HepG2 (cell line): ENCODE measurements at regions not wholly inside any gene's neighbourhood (a gene's known extent, or its start where the extent isn't known, plus 50 kb on each side); places are given as distances from the start of the nearest gene placed in this dataset.

Experiments
- ATAC-seq: fragments of 200-7000 bp; cut with Tn5 transposase; 3 replicates; pipeline ENCODE4 v1.9.1; 2020; ENCODE audit warnings: mild to moderate bottlenecking, moderate library complexity
- BruUV-seq: library from RNA; stranded (reverse); fragments of 400-500 nt; replicated peaks from 2 replicates; lab custom pipeline; 2021; lab: Mats Ljungman, UMichigan
- CTCF ChIA-PET: fragments of 300-600 bp; formaldehyde crosslinking; extraction: SDS; loops from one replicate; lab custom pipeline; 2021; ENCODE audit warnings: low total read pairs, inconsistent platforms, low intra/inter-chr PET ratio; lab: Yijun Ruan, JAX
- POLR2A ChIA-PET: fragments of 350-600 bp; sonication (Branson Sonifier 250); formaldehyde crosslinking; loops from one replicate; lab custom pipeline; 2020; ENCODE audit warnings: antibody characterized with exemption, inconsistent platforms; lab: Yijun Ruan, JAX
- DNase-seq: peaks from one replicate; pipeline ENCODE4 v3.0.0-alpha.2; 2015; ENCODE audit warnings: low spot score
- FAIRE-seq: peaks from 3 replicates; lab custom pipeline; 2011; peaks lifted over from hg19 to GRCh38; lab: Jason Lieb, UNC
- H2AFZ ChIP-seq: one replicate; pipeline ENCODE4 v1.6.1; 2011; ENCODE audit warnings: low read length, inconsistent platforms
- H3K27ac ChIP-seq: fragments of 300-600 bp; 3 replicates; pipeline ENCODE4 v1.8.0; 2011; ENCODE audit warnings: mixed run types, mild to moderate bottlenecking, mixed read lengths, low read length, inconsistent platforms; ENCODE audit not compliant: insufficient read depth; ENCODE audit errors: extremely low read length
- H3K27me3 ChIP-seq, 2 experiments: fragments of 200-600 bp in 1 of 2; 2 replicates in 1 of 2; 3 replicates in 1 of 2; pipeline versions ENCODE4 v1.6.0 to v1.8.0; 2011; ENCODE audit warnings: low read length in 2 of 2, mild to moderate bottlenecking in 2 of 2, moderate library complexity in 2 of 2, inconsistent platforms in 1 of 2; ENCODE audit not compliant: insufficient read depth in 2 of 2, control insufficient read depth in 1 of 2
- H3K36me3 ChIP-seq, 2 experiments: fragments of 200-600 bp in 1 of 2; replicated peaks in 1 of 2; 2 replicates in 1 of 2; 3 replicates in 1 of 2; pipeline versions ENCODE4 v1.5.1 to v1.8.0; 2011; ENCODE audit warnings: low read length in 2 of 2, inconsistent platforms in 1 of 2; ENCODE audit not compliant: insufficient read depth in 2 of 2, control insufficient read depth in 1 of 2
- H3K4me1 ChIP-seq: 2 replicates; pipeline ENCODE4 v1.5.1; 2012; ENCODE audit warnings: low read length, inconsistent platforms; ENCODE audit not compliant: insufficient read depth
- H3K4me2 ChIP-seq: 2 replicates; pipeline ENCODE4 v1.6.0; 2011; ENCODE audit warnings: low read depth, low read length, inconsistent platforms
- H3K4me3 ChIP-seq, 3 experiments: fragments of 200-600 bp in 1 of 3; sonication (generic), shearing (Covaris generic) in 1 of 3; replicated peaks in 1 of 3; 2 replicates each; pipeline ENCODE4 v1.5.1; 2011 to 2016; ENCODE audit warnings: low read length in 3 of 3, inconsistent platforms in 2 of 3, low read depth in 2 of 3, mild to moderate bottlenecking in 2 of 3, control low read depth in 1 of 3, mixed read lengths in 1 of 3; ENCODE audit not compliant: insufficient read depth in 1 of 3
- H3K79me2 ChIP-seq: one replicate; pipeline ENCODE4 v1.6.1; 2011; ENCODE audit warnings: low read length, inconsistent platforms; ENCODE audit not compliant: insufficient read depth
- H3K9ac ChIP-seq: 2 replicates; pipeline ENCODE4 v1.6.0; 2011; ENCODE audit warnings: mild to moderate bottlenecking, low read depth, low read length, inconsistent platforms; ENCODE audit not compliant: insufficient read depth
- H3K9me3 ChIP-seq: 2 replicates; pipeline ENCODE4 v1.5.1; 2012; ENCODE audit warnings: mild to moderate bottlenecking, low read length
- H4K20me1 ChIP-seq: 2 replicates; pipeline ENCODE4 v1.6.0; 2011; ENCODE audit warnings: inconsistent platforms, mild to moderate bottlenecking, low read length, moderate library complexity; ENCODE audit not compliant: insufficient read depth
- KLF12 ChIP-seq: sonication (generic); formaldehyde crosslinking; IDR thresholded peaks from 2 replicates; pipeline ENCODE4 v1.4.0; 2020; ENCODE audit warnings: missing genetic modification reagents, borderline replicate concordance
- MEF2D ChIP-seq: sonication (generic); formaldehyde crosslinking; IDR thresholded peaks from 2 replicates; pipeline ENCODE4 v1.5.1; 2020; ENCODE audit warnings: mild to moderate bottlenecking, missing genetic modification reagents
- MZF1 ChIP-seq: sonication (generic); formaldehyde crosslinking; IDR thresholded peaks from 2 replicates; pipeline ENCODE4 v1.8.1; 2023; ENCODE audit warnings: mild to moderate bottlenecking, missing genetic modification reagents, borderline replicate concordance
- NCOR1 ChIP-seq: fragments of 200-600 bp; sonication (generic); IDR thresholded peaks from 2 replicates; pipeline ENCODE4 v1.7.0; 2017; ENCODE audit warnings: antibody characterized with exemption, low read length, borderline replicate concordance
- SUZ12 ChIP-seq: fragments of 150-350 bp; IDR thresholded peaks from 2 replicates; pipeline ENCODE4 v1.6.1; 2014; ENCODE audit warnings: low read depth, low read length
- ZNF546 ChIP-seq: sonication (generic); formaldehyde crosslinking; conservative IDR thresholded peaks from 2 replicates; pipeline ENCODE4 v1.8.1; 2023; ENCODE audit warnings: mild to moderate bottlenecking, missing genetic modification reagents
- WGBS: methylation state at CpG from one replicate; pipeline ENCODE4 v1.1.6; 2017; ENCODE audit warnings: low lambda C conversion rate; 5-methylcytosine and 5-hydroxymethylcytosine counted together
- in situ Hi-C: cut with HindIII; loops from 2 replicates; pipeline ENCODE4 v1.10.0; 2017; ENCODE audit warnings: low pct_unique_long_range_greater_than_20kb; ENCODE audit not compliant: extremely low pct_ligation_motif_present
- intact Hi-C: fragments of 100-400 bp; cut with micrococcal nuclease; formaldehyde crosslinking; loops from one replicate; pipeline ENCODE4 v1.10.0; 2022; ENCODE audit not compliant: unreplicated experiment
- TF ChIP-seq, protein P1 (sequence below): sonication (generic); formaldehyde crosslinking; IDR thresholded peaks from 2 replicates; pipeline ENCODE4 v1.4.0; 2020; ENCODE audit warnings: missing genetic modification reagents, borderline replicate concordance
- TF ChIP-seq, protein P2 (sequence below): IDR thresholded peaks from 2 replicates; pipeline ENCODE4 v1.6.1; 2016; ENCODE audit warnings: low read depth, control low read depth
- TF ChIP-seq, protein P3 (sequence below): sonication (generic); formaldehyde crosslinking; IDR thresholded peaks from 2 replicates; pipeline ENCODE4 v1.8.1; 2023; ENCODE audit warnings: mild to moderate bottlenecking, moderate library complexity, missing genetic modification reagents
- TF ChIP-seq, protein P4 (sequence below): sonication (generic); formaldehyde crosslinking; IDR thresholded peaks from 2 replicates; pipeline ENCODE4 v1.5.1; 2020; ENCODE audit warnings: missing genetic modification reagents, mild to moderate bottlenecking, borderline replicate concordance

DNA sequence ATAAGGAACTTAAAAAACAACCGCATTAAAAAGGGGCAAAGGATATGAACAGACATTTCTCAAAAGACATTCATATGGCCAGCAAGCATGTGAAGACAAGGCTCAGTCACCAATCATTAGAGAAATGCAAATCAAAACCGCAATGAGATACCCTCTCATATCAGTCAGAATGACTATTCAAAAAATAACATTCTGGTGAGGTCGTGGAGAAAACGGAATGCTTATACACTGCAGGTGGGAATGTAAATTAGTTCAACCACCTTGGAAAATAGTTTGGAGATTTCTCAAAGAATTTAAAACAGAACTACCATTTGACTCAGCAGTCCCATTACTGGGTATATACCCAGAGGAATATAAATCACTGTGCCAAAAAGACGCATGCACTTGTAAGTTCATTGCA lies 496.6 kb upstream of the SGO1 start:
- CTCF ChIA-PET: no interaction called here
- POLR2A ChIA-PET: no interaction called here

GRCh38 chr3:20680990-20681628 lies 495.1 kb upstream of the SGO1 start:
- no peak overlapping the region for H3K27ac ChIP-seq
- H3K4me1 ChIP-seq: no peaks in the 10 kb centered on the region
- FAIRE-seq: no peak
- peaks cover 89% of the 10 kb centered on the region for H3K9me3 ChIP-seq
- no peaks in the 10 kb centered on the region for H3K36me3 ChIP-seq
- intact Hi-C loops: no loop called here
- BruUV-seq: no TSS peak
- H3K79me2 ChIP-seq: no peaks in the 10 kb centered on the region
- H2AFZ ChIP-seq: no peak overlapping the region
- ChIA-PET POLR2A (no interaction called here), CTCF (no interaction called here)
- H3K4me2 ChIP-seq: no peak overlapping the region
- H3K27me3 ChIP-seq: no peaks in the 10 kb centered on the region
- no peak overlapping the region for H3K4me3 ChIP-seq
- H4K20me1 ChIP-seq: no peaks in the 10 kb centered on the region
- WGBS: 9% methylated on average over 1 of the region's 1 CpG
- no peak for ATAC-seq
- in situ Hi-C loops: no loop called here
- H3K9ac ChIP-seq: no peak overlapping the region
- DNase-seq: no peak
- TF ChIP-seq, protein P1, sequence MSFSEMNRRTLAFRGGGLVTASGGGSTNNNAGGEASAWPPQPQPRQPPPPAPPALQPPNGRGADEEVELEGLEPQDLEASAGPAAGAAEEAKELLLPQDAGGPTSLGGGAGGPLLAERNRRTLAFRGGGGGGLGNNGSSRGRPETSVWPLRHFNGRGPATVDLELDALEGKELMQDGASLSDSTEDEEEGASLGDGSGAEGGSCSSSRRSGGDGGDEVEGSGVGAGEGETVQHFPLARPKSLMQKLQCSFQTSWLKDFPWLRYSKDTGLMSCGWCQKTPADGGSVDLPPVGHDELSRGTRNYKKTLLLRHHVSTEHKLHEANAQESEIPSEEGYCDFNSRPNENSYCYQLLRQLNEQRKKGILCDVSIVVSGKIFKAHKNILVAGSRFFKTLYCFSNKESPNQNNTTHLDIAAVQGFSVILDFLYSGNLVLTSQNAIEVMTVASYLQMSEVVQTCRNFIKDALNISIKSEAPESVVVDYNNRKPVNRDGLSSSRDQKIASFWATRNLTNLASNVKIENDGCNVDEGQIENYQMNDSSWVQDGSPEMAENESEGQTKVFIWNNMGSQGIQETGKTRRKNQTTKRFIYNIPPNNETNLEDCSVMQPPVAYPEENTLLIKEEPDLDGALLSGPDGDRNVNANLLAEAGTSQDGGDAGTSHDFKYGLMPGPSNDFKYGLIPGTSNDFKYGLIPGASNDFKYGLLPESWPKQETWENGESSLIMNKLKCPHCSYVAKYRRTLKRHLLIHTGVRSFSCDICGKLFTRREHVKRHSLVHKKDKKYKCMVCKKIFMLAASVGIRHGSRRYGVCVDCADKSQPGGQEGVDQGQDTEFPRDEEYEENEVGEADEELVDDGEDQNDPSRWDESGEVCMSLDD (CRISPR knock-in tag): no peak
- TF ChIP-seq, protein P2, sequence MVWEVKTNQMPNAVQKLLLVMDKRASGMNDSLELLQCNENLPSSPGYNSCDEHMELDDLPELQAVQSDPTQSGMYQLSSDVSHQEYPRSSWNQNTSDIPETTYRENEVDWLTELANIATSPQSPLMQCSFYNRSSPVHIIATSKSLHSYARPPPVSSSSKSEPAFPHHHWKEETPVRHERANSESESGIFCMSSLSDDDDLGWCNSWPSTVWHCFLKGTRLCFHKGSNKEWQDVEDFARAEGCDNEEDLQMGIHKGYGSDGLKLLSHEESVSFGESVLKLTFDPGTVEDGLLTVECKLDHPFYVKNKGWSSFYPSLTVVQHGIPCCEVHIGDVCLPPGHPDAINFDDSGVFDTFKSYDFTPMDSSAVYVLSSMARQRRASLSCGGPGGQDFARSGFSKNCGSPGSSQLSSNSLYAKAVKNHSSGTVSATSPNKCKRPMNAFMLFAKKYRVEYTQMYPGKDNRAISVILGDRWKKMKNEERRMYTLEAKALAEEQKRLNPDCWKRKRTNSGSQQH (CRISPR knock-in tag): no peak
- TF ChIP-seq, protein P3, sequence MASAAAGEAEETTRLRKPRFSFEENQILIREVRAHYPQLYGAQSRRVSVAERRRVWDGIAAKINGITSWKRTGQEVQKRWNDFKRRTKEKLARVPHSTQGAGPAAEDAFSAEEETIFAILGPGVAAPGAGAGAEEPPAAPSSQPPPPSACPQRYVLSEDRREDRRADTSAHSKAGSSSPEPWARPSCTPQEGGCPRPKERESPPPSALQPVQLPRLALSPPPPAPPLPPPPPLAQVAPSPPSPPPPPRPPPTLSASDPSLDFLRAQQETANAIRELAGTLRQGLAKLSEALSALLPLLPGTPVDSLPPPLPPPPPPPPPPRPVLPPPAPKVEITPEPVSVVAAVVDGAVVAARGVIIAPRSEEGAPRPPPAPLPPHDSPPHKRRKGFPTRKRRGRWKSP (CRISPR knock-in tag): no peak

More for the DNA sequence above, 496.6 kb upstream of the SGO1 start:
- intact Hi-C loops (no loop called here), in situ Hi-C loops (no loop called here)
- FAIRE-seq (no peak), ATAC-seq (no peak), DNase-seq (no peak)
- Histone ChIP-seq H3K4me2 (no peak overlapping the region), H2AFZ (no peak overlapping the region), H4K20me1 (no peaks in the 10 kb centered on the region), H3K27me3 (no peaks in the 10 kb centered on the region), H3K9me3 (peaks cover 91% of the 10 kb centered on the region), H3K27ac (no peak overlapping the region), H3K4me3 (no peak overlapping the region), H3K9ac (no peak overlapping the region), H3K36me3 (no peaks in the 10 kb centered on the region), H3K79me2 (no peaks in the 10 kb centered on the region), H3K4me1 (no peaks in the 10 kb centered on the region)
- TF ChIP-seq MEF2D (CRISPR knock-in tag) (no peak), NCOR1 (no peak), ZNF546 (CRISPR knock-in tag) (no peak), MZF1 (CRISPR knock-in tag) (no peak), KLF12 (no peak), SUZ12 (no peak)
- TF ChIP-seq, protein P4, sequence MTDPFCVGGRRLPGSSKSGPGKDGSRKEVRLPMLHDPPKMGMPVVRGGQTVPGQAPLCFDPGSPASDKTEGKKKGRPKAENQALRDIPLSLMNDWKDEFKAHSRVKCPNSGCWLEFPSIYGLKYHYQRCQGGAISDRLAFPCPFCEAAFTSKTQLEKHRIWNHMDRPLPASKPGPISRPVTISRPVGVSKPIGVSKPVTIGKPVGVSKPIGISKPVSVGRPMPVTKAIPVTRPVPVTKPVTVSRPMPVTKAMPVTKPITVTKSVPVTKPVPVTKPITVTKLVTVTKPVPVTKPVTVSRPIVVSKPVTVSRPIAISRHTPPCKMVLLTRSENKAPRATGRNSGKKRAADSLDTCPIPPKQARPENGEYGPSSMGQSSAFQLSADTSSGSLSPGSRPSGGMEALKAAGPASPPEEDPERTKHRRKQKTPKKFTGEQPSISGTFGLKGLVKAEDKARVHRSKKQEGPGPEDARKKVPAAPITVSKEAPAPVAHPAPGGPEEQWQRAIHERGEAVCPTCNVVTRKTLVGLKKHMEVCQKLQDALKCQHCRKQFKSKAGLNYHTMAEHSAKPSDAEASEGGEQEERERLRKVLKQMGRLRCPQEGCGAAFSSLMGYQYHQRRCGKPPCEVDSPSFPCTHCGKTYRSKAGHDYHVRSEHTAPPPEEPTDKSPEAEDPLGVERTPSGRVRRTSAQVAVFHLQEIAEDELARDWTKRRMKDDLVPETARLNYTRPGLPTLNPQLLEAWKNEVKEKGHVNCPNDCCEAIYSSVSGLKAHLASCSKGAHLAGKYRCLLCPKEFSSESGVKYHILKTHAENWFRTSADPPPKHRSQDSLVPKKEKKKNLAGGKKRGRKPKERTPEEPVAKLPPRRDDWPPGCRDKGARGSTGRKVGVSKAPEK: no peak
- WGBS: 30% methylated on average over 5 of the region's 5 CpGs
- no TSS peak for BruUV-seq
